WTC11 (cell line): ENCODE measurements at regions not wholly inside any gene's neighbourhood (a gene's known extent, or its start where the extent isn't known, plus 50 kb on each side); places are given as distances from the start of the nearest gene placed in this dataset.

Experiments
- ATAC-seq: fragments of 200-7000 bp; cut with Tn5 transposase; 2 replicates; pipeline ENCODE4 v1.10.0; 2021; ENCODE audit warnings: mild to moderate bottlenecking, moderate library complexity
- CTCF ChIA-PET: fragments of 300-600 bp; sonication (Branson Sonifier 250); formaldehyde crosslinking; loops from one replicate; lab custom pipeline; 2021; ENCODE audit warnings: antibody characterized with exemption; lab: Charles Lee
- POLR2A ChIA-PET: fragments of 350-600 bp; sonication (Branson Sonifier 250); formaldehyde crosslinking; loops from one replicate; lab custom pipeline; 2021; ENCODE audit warnings: antibody characterized with exemption; lab: Charles Lee
- DNase-seq: peaks from one replicate; pipeline ENCODE4 v3.0.0; 2021; ENCODE audit warnings: low spot score
- H3K27ac Mint-ChIP-seq: 2 replicates; pipeline ENCODE4 v1.8.0; 2021; ENCODE audit warnings: mixed read lengths
- H3K27me3 Mint-ChIP-seq: 2 replicates; pipeline ENCODE4 v1.8.0; 2021; ENCODE audit warnings: low read depth, mild to moderate bottlenecking, moderate library complexity, mixed read lengths
- H3K36me3 Mint-ChIP-seq: 2 replicates; pipeline ENCODE4 v1.8.0; 2021; ENCODE audit warnings: mixed read lengths
- H3K4me1 Mint-ChIP-seq: 2 replicates; pipeline ENCODE4 v1.8.0; 2022; ENCODE audit warnings: mixed read lengths
- H3K4me3 Mint-ChIP-seq: 2 replicates; pipeline ENCODE4 v1.8.0; 2021; ENCODE audit warnings: mild to moderate bottlenecking, moderate library complexity, mixed read lengths
- H3K9me3 Mint-ChIP-seq: 2 replicates; pipeline ENCODE4 v1.8.0; 2021; ENCODE audit warnings: mixed read lengths
- AFF4 ChIP-seq: sonication (generic); formaldehyde crosslinking; IDR thresholded peaks from 2 replicates; pipeline ENCODE4 v1.8.1; 2023; ENCODE audit warnings: mild to moderate bottlenecking, missing genetic modification reagents, borderline replicate concordance
- AR ChIP-seq: fragments of 250-450 bp; sonication (Bioruptor Pico); IDR thresholded peaks from 2 replicates; pipeline ENCODE4 v1.9.0; 2021; ENCODE audit warnings: mild to moderate bottlenecking
- ATF6 ChIP-seq: sonication (generic); formaldehyde crosslinking; IDR thresholded peaks from 2 replicates; pipeline ENCODE4 v1.8.1; 2023; ENCODE audit warnings: mild to moderate bottlenecking, missing genetic modification reagents
- CBFB ChIP-seq: sonication (generic); formaldehyde crosslinking; IDR thresholded peaks from 2 replicates; pipeline ENCODE4 v1.8.1; 2022; ENCODE audit warnings: mild to moderate bottlenecking, low read depth, missing genetic modification reagents
- EMX1 ChIP-seq: fragments of 250-450 bp; sonication (Bioruptor Pico); IDR thresholded peaks from 2 replicates; pipeline ENCODE4 v1.8.0; 2021; ENCODE audit warnings: mild to moderate bottlenecking
- ESRRA ChIP-seq: sonication (generic); formaldehyde crosslinking; IDR thresholded peaks from 2 replicates; pipeline ENCODE4 v1.8.1; 2022; ENCODE audit warnings: mild to moderate bottlenecking, missing genetic modification reagents, borderline replicate concordance
- FOXK1 ChIP-seq: sonication (generic); formaldehyde crosslinking; IDR thresholded peaks from 2 replicates; pipeline ENCODE4 v1.8.0; 2022; ENCODE audit warnings: mild to moderate bottlenecking, moderate library complexity, missing genetic modification reagents
- FOXP1 ChIP-seq: sonication (generic); formaldehyde crosslinking; IDR thresholded peaks from 2 replicates; pipeline ENCODE4 v1.8.0; 2022; ENCODE audit warnings: missing genetic modification reagents, mild to moderate bottlenecking, moderate library complexity, borderline replicate concordance
- GRHL2 ChIP-seq: fragments of 250-450 bp; sonication (Bioruptor Pico); IDR thresholded peaks from 2 replicates; pipeline ENCODE4 v1.8.0; 2022; ENCODE audit warnings: mild to moderate bottlenecking, moderate library complexity; ENCODE audit not compliant: insufficient replicate concordance, severe bottlenecking
- HMGXB4 ChIP-seq: sonication (generic); formaldehyde crosslinking; IDR thresholded peaks from 2 replicates; pipeline ENCODE4 v1.8.1; 2023; ENCODE audit warnings: mild to moderate bottlenecking, moderate library complexity, missing genetic modification reagents
- IRF1 ChIP-seq: sonication (generic); formaldehyde crosslinking; IDR thresholded peaks from 2 replicates; pipeline ENCODE4 v1.8.0; 2023; ENCODE audit warnings: missing genetic modification reagents
- JUN ChIP-seq: sonication (generic); formaldehyde crosslinking; IDR thresholded peaks from 2 replicates; pipeline ENCODE4 v1.8.0; 2023; ENCODE audit warnings: mild to moderate bottlenecking, missing genetic modification reagents
- PREB ChIP-seq: sonication (generic); formaldehyde crosslinking; IDR thresholded peaks from 2 replicates; pipeline ENCODE4 v1.8.1; 2022; ENCODE audit warnings: mild to moderate bottlenecking, missing genetic modification reagents, moderate library complexity, borderline replicate concordance
- ZMAT4 ChIP-seq: fragments of 250-450 bp; sonication (Bioruptor Pico); IDR thresholded peaks from 2 replicates; pipeline ENCODE4 v1.9.0; 2021; ENCODE audit warnings: mild to moderate bottlenecking
- ZNF317 ChIP-seq: sonication (generic); formaldehyde crosslinking; IDR thresholded peaks from 2 replicates; pipeline ENCODE4 v1.8.1; 2023; ENCODE audit warnings: low read depth, mild to moderate bottlenecking, moderate library complexity, missing genetic modification reagents, borderline replicate concordance
- ZNF396 ChIP-seq: fragments of 250-450 bp; sonication (Bioruptor Pico); IDR thresholded peaks from 2 replicates; pipeline ENCODE4 v1.8.0; 2021; ENCODE audit warnings: mild to moderate bottlenecking, moderate library complexity, borderline replicate concordance

GRCh38 chr18:55133378-55133777, 174.1 kb upstream of the CCDC68 start:
- DNase-seq (no peak), ATAC-seq (no peak)
- H3K4me1 Mint-ChIP-seq, result 0 out of 2 replicates have a peak, but pooled peaks cover 5% of the 10 kb centered on the region
- CTCF ChIA-PET, result no interaction called here
- H3K27ac Mint-ChIP-seq, result no peak overlapping the region
- H3K36me3 Mint-ChIP-seq, result no peaks in the 10 kb centered on the region
- POLR2A ChIA-PET, result no interaction called here
- H3K27me3 Mint-ChIP-seq, result no peaks in the 10 kb centered on the region
- H3K9me3 Mint-ChIP-seq, result no peaks in the 10 kb centered on the region
- TF ChIP-seq EMX1 (CRISPR knock-in tag) (no peak), ATF6 (CRISPR knock-in tag) (no peak), GRHL2 (CRISPR knock-in tag) (no peak), FOXK1 (CRISPR knock-in tag) (no peak), CBFB (CRISPR knock-in tag) (no peak), FOXP1 (no peak), AR (CRISPR knock-in tag) (no peak), IRF1 (CRISPR knock-in tag) (no peak), HMGXB4 (CRISPR knock-in tag) (no peak), AFF4 (CRISPR knock-in tag) (no peak), JUN (CRISPR knock-in tag) (no peak), PREB (no peak), ZNF396 (CRISPR knock-in tag) (no peak), ZMAT4 (CRISPR knock-in tag) (no peak), ESRRA (no peak), ZNF317 (CRISPR knock-in tag) (no peak)
- no peak overlapping the region for H3K4me3 Mint-ChIP-seq
